ENCODE measurements at regions not wholly inside any gene's neighbourhood (a gene's known extent, or its start where the extent isn't known, plus 50 kb on each side); places are given as distances from the start of the nearest gene placed in this dataset.

- Histone ChIP-seq H3K9me3 (replicated peaks; ENCODE audit: control insufficient read depth, insufficient read depth, low read length) (peaks cover 2% of the 10 kb centered on the region; the same call in 2 of the 3 replicates), H3K79me2 (ENCODE audit: control insufficient read depth, insufficient read depth, low read length) (no peaks in the 10 kb centered on the region), H3K36me3 (ENCODE audit: control insufficient read depth in 2 of 2, insufficient read depth in 2 of 2, low read length in 1 of 2) (no peaks in the 10 kb centered on the region), H3K27me3 (replicated peaks in 1 of 2; ENCODE audit: control insufficient read depth in 2 of 2, insufficient read depth in 2 of 2, low read length in 1 of 2) (no peaks in the 10 kb centered on the region), H3K4me2 (ENCODE audit: control insufficient read depth, insufficient read depth) (no peak overlapping the region), H2AFZ (ENCODE audit: control insufficient read depth, low read depth, low read length) (no peak overlapping the region), H3K4me3 (no peak overlapping the region), H4K20me1 (ENCODE audit: control insufficient read depth, insufficient read depth) (no peaks in the 10 kb centered on the region), H3K4me1 (ENCODE audit: control insufficient read depth, insufficient read depth, low read length) (no peaks in the 10 kb centered on the region), H3K27ac (ENCODE audit: control insufficient read depth, insufficient read depth) (no peak overlapping the region), H3K9ac (ENCODE audit: control insufficient read depth, insufficient read depth, low read length) (no peak overlapping the region)
- TF ChIP-seq MTA3 (IDR thresholded peaks at IDR 0.05; ENCODE audit: borderline replicate concordance, low read length) (no peak), SREBF1 (IDR thresholded peaks at IDR 0.05; ENCODE audit: low read length) (no peak), ZNF274 (IDR thresholded peaks at IDR 0.05; ENCODE audit: insufficient read depth, insufficient read length) (no peak), ETV6 (conservative IDR thresholded peaks at IDR 0.05 in 1 of 2, IDR thresholded peaks at IDR 0.05 in 1 of 2; ENCODE audit: borderline replicate concordance in 1 of 2, low read depth in 1 of 2) (no peak), SUZ12 (IDR thresholded peaks at IDR 0.05; ENCODE audit: unreplicated experiment) (no peak), FOXM1 (IDR thresholded peaks at IDR 0.05; ENCODE audit: low read depth, low read length) (no peak), ZBTB4 (CRISPR knock-in tag; IDR thresholded peaks at IDR 0.05) (no peak), ZNF687 (IDR thresholded peaks at IDR 0.05) (no peak), SUPT20H (IDR thresholded peaks at IDR 0.05; ENCODE audit: borderline replicate concordance, control insufficient read depth, low read depth, low read length) (no peak), ZNF217 (IDR thresholded peaks at IDR 0.05) (no peak)
- ChIA-PET CTCF (no interaction called here), POLR2A (no interaction called here), SMC1A (ENCODE audit: uncharacterized antibody, unreplicated experiment) (no interaction called here), RAD21 (ENCODE audit: unreplicated experiment) (no interaction called here)
- intact Hi-C loops (cut with micrococcal nuclease; ENCODE audit: unreplicated experiment) (no loop called here), in situ Hi-C loops (cut with MboI) (no loop called here)
- no TSS peak for BruUV-seq (replicated peaks)
- ATAC-seq, result no peak
- no peak for DNase-seq (ENCODE audit: low read depth, low spot score)
- no peak for FAIRE-seq
These were observed 100.9 kb downstream of the TMEM18 start for GRCh38 chr2:576292-576691.

All from GM12878 (cell line).